ENCODE measurements at regions not wholly inside any gene's neighbourhood (a gene's known extent, or its start where the extent isn't known, plus 50 kb on each side); places are given as distances from the start of the nearest gene placed in this dataset.

- TF ChIP-seq ARNT (IDR thresholded peaks at IDR 0.05) (no peak), ELF4 (IDR thresholded peaks at IDR 0.05) (no peak), CTBP1 (IDR thresholded peaks at IDR 0.05; ENCODE audit: borderline replicate concordance) (no peak)
These were observed 325.4 kb downstream of the QKI start for GRCh38 chr6:163739966-163740365.

Data from HEK293T (cell line).